Stimulated activated CD8-positive, alpha-beta memory T cell treated with anti-CD3 and anti-CD28 coated beads, Interleukin-15, amount 100 ng/mL, for 24 hours (primary cell): ENCODE measurements at regions not wholly inside any gene's neighbourhood (a gene's known extent, or its start where the extent isn't known, plus 50 kb on each side); places are given as distances from the start of the nearest gene placed in this dataset.

Experiments
- DNase-seq: peaks from one replicate; pipeline ENCODE4 v3.0.0-alpha.2; 2020; ENCODE audit warnings: low read depth

GRCh38 chr14:101467181-101467926, 93.9 kb upstream of the DIO3 start:
- no peak for DNase-seq

DNA sequence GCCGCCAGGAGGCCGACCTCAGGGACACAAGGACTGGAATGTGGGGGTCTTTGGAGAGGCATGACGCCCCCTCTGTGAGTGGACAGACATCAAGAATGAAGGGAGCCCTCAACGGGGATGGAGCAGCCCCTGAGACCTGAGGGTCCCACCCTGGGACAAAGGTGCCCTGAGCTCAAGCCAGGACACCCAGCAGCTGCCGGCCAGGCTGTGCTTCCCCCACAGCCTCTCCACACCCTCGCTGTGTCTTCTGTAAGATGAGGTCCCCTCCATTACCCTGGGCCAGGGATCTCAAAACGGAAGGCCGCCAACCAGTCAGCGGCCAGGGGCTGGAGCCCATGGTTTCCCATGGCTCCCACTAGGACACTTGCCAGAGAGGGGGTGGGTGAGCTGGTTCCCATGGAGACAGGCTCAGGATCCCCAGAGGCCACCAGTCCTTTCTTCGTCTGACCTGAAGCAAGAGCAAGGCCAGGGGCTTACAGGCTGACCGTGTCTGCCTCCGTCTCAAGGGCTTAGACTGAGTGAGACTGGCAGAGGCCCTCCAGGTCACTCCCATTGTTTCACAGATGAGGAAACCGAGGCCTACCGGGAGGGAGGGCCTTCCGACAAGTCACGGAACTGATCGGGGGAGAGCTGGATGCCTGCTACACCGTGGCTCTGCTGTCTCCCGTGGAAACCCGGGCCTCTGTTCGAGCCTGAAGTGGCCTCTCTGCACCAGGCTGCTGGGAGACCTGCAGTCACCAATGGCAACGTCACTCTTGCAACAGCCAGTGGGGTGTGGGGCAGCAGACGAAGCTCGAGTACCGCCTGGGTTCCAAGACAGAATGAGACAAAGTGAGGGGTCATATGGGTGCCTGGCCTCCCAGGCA, 91.7 kb upstream of the DIO3 start:
- no peak for DNase-seq

- DNase-seq: no peak
These were observed 91.0 kb upstream of the DIO3 start for GRCh38 chr14:101470266-101470665.

DNA sequence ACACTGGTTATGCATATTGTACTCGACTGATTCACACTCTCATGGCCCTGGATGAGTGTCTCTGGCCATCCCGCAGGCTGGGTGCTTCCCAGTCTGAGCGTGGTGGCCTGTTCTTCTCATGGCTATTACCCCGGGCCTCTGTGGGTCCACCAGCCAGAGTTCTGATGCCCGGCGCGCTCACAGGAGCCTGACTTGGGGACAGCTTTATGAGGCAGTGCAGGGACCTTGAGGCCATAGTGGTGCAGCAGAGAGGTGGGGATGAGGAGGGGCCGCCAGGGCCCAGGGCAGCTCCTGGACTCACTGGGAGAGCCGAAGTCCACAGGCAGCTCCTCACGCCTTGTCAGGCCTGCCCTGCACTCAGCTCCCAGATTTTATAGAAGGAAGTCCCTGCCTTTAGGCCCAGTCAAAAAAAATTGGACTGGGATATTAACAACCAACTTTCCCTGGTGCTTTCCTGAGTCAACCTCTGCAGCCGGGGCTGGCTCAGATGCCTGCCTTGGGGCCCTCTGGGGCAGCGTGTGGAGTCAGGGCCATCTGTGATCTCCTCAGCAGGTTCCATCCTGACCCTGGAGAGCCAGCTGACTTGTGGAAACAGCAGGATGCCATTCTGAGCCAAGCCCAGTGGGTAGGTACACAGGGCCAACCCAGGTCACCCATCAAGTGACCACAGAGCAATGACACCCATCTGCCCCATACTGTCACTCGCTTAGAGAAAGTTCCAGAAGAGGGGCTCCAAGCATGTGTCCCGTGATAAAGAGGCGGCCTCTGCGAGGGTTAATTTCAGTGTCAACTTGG, 89.4 kb upstream of the DIO3 start:
- no peak for DNase-seq

DNA sequence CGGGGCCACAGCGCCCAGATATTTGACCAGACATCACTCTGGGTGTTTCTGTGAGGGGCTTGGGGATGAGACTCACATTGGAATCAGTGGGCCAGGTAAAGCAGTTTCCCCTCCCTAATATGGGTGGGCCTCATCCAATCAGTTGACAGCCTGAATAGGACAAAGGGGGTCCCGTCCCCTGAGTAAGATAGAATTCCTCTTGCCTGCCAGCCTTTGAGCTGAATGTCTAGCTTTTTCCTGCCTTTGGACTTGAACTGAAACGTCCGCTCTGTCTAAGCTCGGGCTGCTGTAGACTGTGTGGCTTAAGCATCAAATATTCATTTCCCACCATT, 88.8 kb upstream of the DIO3 start:
- DNase-seq: no peak

DNA sequence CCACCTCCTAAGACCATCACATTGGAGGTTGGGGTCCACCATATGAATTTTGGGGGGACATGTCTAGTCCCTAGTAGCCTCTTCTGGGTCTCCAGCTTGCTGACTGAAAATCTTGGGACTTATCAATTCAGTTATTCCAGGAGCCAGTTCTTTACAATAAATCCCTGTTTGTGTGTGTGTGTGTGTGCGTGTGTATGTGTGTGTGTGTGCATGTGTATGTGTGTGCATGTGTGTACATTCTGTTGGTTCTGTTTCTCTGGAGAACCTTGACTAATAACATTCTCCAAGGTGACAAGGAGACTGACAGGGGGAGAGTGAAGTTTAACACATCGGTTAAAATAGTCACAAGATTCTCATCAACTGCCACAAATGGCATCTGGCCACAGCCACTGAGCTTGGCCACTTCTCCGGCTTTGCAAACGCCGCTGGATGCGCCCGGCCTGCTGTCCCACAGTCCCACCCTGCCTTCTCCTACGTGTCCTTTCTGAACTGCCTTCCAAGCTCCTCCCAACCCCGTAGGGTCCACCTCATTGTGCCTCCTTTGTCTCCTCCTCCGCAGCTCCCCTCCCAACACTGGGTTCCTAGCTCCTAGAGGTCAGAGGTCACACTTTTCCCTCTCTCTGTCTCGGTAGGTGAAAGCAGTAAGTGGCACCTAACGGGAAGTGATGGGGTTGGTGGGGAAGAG, 88.1 kb upstream of the DIO3 start:
- no peak for DNase-seq

DNA sequence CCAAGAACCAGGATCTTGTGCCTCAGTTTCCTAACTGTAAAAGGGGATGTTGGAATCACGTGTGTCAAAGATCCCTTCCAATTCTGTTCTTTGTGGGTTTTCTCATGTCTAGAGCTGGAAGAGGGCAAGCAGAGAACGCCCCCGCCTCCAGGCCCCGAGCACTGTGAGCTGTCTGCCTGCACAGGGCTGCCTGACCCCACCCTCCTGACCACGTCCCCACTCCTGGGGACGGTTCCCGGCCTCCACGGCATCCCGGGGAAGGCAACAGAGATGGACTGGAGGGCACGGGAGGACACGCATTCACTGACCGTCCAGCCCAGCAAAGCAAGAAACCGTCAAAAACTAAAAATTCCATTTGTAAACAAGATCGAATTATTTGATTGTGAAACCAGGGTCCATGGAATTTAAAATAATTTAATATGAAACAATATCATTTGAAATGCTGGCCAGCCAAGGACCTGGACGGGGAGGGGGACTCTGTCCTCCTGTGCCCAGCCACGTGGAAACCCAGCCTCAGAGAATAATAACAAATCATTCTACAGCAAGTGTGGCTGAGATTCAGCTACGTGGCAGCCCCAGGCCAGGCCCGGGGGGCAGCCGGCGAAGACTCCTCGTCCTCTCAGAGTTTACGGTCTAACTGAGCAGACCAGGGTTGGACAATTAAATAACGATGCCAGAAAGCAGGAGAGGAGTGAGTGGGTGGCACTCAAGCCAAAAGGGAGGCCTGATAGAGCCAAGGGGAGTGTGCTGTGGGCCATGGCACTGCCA, 87.3 kb upstream of the DIO3 start:
- no peak for DNase-seq

GRCh38 chr14:101474563-101475455, 86.5 kb upstream of the DIO3 start:
- no peak for DNase-seq

DNA sequence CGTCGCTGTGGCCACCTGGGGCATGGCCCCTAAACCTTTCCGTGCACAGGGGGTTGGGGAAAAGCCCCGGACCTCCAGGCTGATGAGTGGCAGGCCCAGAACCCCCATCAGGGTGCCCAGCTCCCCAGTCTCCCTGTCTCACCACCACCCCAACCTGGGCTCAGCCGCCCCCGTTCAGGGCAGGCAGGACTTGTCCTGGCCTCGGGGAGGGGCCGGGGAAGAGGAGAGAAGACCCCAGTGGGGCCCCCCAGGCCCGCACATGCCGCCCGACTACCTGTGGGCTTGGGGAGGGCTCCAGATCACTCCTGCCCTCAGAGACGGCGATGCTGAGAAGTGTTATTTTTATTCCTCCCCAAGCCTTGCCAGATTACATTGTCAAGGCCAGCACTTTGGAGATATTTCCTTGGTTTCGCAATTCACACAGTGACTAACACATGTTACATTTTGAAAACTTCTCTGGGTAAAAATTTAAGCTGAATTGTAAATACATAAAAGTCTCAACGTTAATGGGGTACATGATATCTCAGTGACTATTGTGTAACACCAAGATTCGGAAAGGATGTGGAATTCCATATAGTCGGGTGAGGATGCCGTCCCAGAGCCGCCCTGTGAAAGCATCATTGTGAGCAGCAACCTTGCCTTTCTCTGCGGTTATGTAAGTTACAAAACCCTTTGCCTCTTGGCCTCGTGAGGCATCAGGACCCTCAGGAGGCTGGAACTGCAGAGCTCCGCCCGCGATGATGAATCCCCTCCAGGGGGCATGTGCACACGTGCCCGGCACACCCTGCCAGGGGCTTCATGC, 85.6 kb upstream of the DIO3 start:
- DNase-seq: no peak

GRCh38 chr14:101476258-101476915, 84.9 kb upstream of the DIO3 start:
- no peak for DNase-seq

DNA sequence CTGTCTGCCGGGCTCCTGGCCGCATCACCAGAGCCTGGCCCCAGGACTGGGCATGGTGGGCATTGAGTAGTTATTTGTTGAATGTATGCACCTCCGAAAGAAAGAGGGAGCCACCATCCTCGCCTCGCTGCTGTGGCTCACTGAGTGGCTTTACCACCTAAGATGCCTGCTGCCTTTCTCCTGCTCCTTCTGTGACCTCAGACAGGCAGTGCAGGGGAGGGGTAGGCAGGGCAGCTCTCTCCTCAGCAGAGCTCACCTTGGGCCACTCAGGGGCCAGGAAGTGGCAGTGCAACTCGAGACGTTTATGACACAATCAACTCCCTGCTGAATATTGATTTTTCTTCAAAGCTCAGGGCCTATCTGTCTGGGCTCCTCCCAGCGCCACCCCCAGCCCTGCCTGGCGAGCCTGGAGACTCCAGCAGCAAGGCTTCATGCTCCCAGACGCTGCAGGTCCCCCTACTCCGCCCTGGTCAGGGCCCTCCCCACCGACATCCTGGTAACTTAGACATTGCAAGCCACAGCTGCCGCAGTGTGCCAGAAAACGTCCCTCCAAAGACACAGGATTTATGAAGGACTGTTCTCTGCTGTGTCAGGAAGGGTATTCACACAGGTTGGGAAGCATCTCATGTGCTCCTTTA, 84.3 kb upstream of the DIO3 start:
- no peak for DNase-seq

- no peak for DNase-seq
These were observed 83.6 kb upstream of the DIO3 start for GRCh38 chr14:101477648-101478047.

- no peak for DNase-seq
These were observed 83.2 kb upstream of the DIO3 start for GRCh38 chr14:101478096-101478495.

DNA sequence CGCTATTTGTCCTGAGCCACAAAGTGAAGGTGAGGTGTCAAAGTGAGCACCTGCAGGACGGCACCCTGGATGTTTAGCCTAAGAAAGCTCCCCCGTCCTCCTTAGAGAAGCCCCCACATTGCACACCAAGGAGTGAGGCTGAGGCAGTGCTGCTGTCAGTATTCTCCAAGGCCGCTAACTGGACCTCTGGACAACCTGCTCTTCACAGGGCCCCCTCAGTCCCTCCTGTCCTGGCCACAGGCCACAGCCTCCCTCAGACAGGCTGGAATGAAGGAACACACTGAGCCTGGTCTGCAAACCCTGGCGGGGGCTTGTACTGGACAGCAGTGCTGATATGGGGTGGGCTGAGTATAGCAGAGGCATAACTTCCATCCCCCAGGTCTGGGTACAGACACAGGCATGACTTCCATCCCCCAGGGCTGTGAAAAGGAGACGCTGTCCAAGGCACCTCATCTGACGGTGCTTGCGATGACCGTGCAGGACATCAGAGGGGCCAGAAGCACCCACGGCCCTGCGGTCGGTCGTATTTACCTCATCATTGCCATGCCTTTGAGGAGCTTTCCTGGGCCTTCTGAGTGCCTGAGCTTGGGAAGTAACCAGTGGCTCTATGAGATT, 82.4 kb upstream of the DIO3 start:
- no peak for DNase-seq

- DNase-seq: no peak
These were observed 81.1 kb upstream of the DIO3 start for GRCh38 chr14:101480022-101480746.

- DNase-seq: no peak
These were observed 80.4 kb upstream of the DIO3 start for GRCh38 chr14:101480747-101481530.

GRCh38 chr14:101481557-101481956, 79.7 kb upstream of the DIO3 start:
- DNase-seq: no peak
